Activated T-cell treated with anti-CD3 and anti-CD28 coated beads, Interleukin-2, amount 50 U/mL, for 72 hours (primary cell): ENCODE measurements at regions not wholly inside any gene's neighbourhood (a gene's known extent, or its start where the extent isn't known, plus 50 kb on each side); places are given as distances from the start of the nearest gene placed in this dataset.
"Not testable (repeated sequence)": the region's sequence is repeated elsewhere in the genome, so short reads cannot be mapped to it uniquely, and the experiment has no call there.

Experiments
- ATAC-seq, 2 donors: fragments of 150-1000 bp; cut with Tn5 transposase; replicated peaks in 1 of 2; 2 replicates each; pipeline ENCODE4 v1.10.0; 2021; ENCODE audit warnings: moderate library complexity in 2 of 2, mild to moderate bottlenecking in 1 of 2
- DNase-seq, 2 donors: peaks; one replicate each; pipeline ENCODE4 v3.0.0; 2021 to 2022; ENCODE audit warnings: mixed read lengths in 1 of 2
- H3K27ac Mint-ChIP-seq: one replicate; pipeline ENCODE4 v1.8.0; 2022; ENCODE audit warnings: mild to moderate bottlenecking, moderate library complexity, mixed read lengths
- H3K27me3 Mint-ChIP-seq: one replicate; pipeline ENCODE4 v1.8.0; 2022; ENCODE audit warnings: low read depth, mixed read lengths
- H3K36me3 Mint-ChIP-seq, 2 donors: one replicate each; pipeline ENCODE4 v1.8.0; 2022; ENCODE audit warnings: mixed read lengths in 2 of 2, mild to moderate bottlenecking in 1 of 2; ENCODE audit not compliant: insufficient read depth in 2 of 2
- H3K4me1 Mint-ChIP-seq: one replicate; pipeline ENCODE4 v1.8.0; 2022; ENCODE audit warnings: low read depth, mixed read lengths
- H3K4me3 Mint-ChIP-seq, 2 donors: one replicate each; pipeline ENCODE4 v1.8.0; 2022; ENCODE audit warnings: mild to moderate bottlenecking in 2 of 2, mixed read lengths in 2 of 2, moderate library complexity in 2 of 2
- H3K9me3 Mint-ChIP-seq, 2 donors: one replicate each; pipeline ENCODE4 v1.8.0; 2022; ENCODE audit warnings: mixed read lengths in 2 of 2

GRCh38 chr5:89827960-89828359 lies 581.6 kb downstream of the CETN3 start:
- no peak for DNase-seq
- Mint-ChIP-seq H3K4me1 (no peaks in the 10 kb centered on the region), H3K36me3 (no peaks in the 10 kb centered on the region), H3K27me3 (no peaks in the 10 kb centered on the region), H3K9me3 (peaks cover 3% of the 10 kb centered on the region in 2 donors), H3K27ac (no peak overlapping the region), H3K4me3 (no peak overlapping the region)
- no peak for ATAC-seq

- ATAC-seq (no peak), DNase-seq (no peak)
- no peaks in the 10 kb centered on the region for H3K27me3 Mint-ChIP-seq
- H3K27ac Mint-ChIP-seq = no peak overlapping the region
- H3K4me3 Mint-ChIP-seq = no peak overlapping the region
- no peaks in the 10 kb centered on the region for H3K36me3 Mint-ChIP-seq
- H3K9me3 Mint-ChIP-seq = peaks cover 3% of the 10 kb centered on the region in 2 donors
- H3K4me1 Mint-ChIP-seq = no peaks in the 10 kb centered on the region
These were observed 582.2 kb downstream of the CETN3 start for GRCh38 chr5:89827359-89827758.

GRCh38 chr5:89826938-89827337 lies 582.6 kb downstream of the CETN3 start:
- no peak for DNase-seq
- Mint-ChIP-seq H3K4me3 (no peak overlapping the region), H3K27me3 (no peaks in the 10 kb centered on the region), H3K36me3 (no peaks in the 10 kb centered on the region), H3K9me3 (peaks cover 2 to 3% of the 10 kb centered on the region in 2 donors), H3K27ac (no peak overlapping the region), H3K4me1 (no peaks in the 10 kb centered on the region)
- no peak for ATAC-seq

GRCh38 chr5:89823046-89823445 lies 586.5 kb downstream of the CETN3 start:
- Mint-ChIP-seq H3K27me3 (no peaks in the 10 kb centered on the region), H3K4me3 (no peak overlapping the region), H3K36me3 (no peaks in the 10 kb centered on the region), H3K27ac (no peak overlapping the region), H3K9me3 (peaks cover 2% of the 10 kb centered on the region in 2 donors), H3K4me1 (no peaks in the 10 kb centered on the region)
- ATAC-seq (no peak), DNase-seq (no peak)

- no peak overlapping the region for H3K27ac Mint-ChIP-seq
- DNase-seq = no peak
- no peaks in the 10 kb centered on the region for H3K36me3 Mint-ChIP-seq
- no peak overlapping the region for H3K4me3 Mint-ChIP-seq
- H3K27me3 Mint-ChIP-seq = no peaks in the 10 kb centered on the region
- ATAC-seq = no peak
- H3K9me3 Mint-ChIP-seq = peaks cover 2 to 3% of the 10 kb centered on the region in 2 donors
- H3K4me1 Mint-ChIP-seq = no peaks in the 10 kb centered on the region
These were observed 591.7 kb downstream of the CETN3 start for GRCh38 chr5:89817841-89818240.

- Mint-ChIP-seq H3K27ac (no peak overlapping the region), H3K27me3 (no peaks in the 10 kb centered on the region), H3K36me3 (no peaks in the 10 kb centered on the region), H3K4me1 (no peaks in the 10 kb centered on the region), H3K9me3 (peaks cover 2 to 3% of the 10 kb centered on the region in 2 donors), H3K4me3 (no peak overlapping the region)
- no peak for DNase-seq
- ATAC-seq = no peak
These were observed 593.5 kb downstream of the CETN3 start for GRCh38 chr5:89816038-89816437.

- not testable (repeated sequence) for H3K4me1 Mint-ChIP-seq, H3K36me3 Mint-ChIP-seq, ATAC-seq, H3K27me3 Mint-ChIP-seq, H3K4me3 Mint-ChIP-seq, DNase-seq, H3K27ac Mint-ChIP-seq, H3K9me3 Mint-ChIP-seq
These were observed 608.8 kb downstream of the CETN3 start for GRCh38 chr5:89800735-89801134.

GRCh38 chr5:89794504-89794903 lies 615.1 kb downstream of the CETN3 start:
- ATAC-seq, H3K36me3 Mint-ChIP-seq, H3K27me3 Mint-ChIP-seq, H3K27ac Mint-ChIP-seq, H3K9me3 Mint-ChIP-seq, DNase-seq, H3K4me3 Mint-ChIP-seq, H3K4me1 Mint-ChIP-seq: not testable (repeated sequence)

- not testable (repeated sequence) for H3K27me3 Mint-ChIP-seq, DNase-seq, ATAC-seq, H3K4me3 Mint-ChIP-seq, H3K27ac Mint-ChIP-seq, H3K4me1 Mint-ChIP-seq
- H3K36me3 Mint-ChIP-seq = peaks cover 9 to 10% of the 10 kb centered on the region in 2 donors
- peaks cover 15 to 26% of the 10 kb centered on the region in 2 donors for H3K9me3 Mint-ChIP-seq
These were observed 629.8 kb downstream of the CETN3 start for GRCh38 chr5:89779734-89780133.

- H3K27me3 Mint-ChIP-seq = no peaks in the 10 kb centered on the region
- H3K4me1 Mint-ChIP-seq = no peaks in the 10 kb centered on the region
- peaks cover 7 to 10% of the 10 kb centered on the region in 2 donors for H3K36me3 Mint-ChIP-seq
- no peak overlapping the region for H3K27ac Mint-ChIP-seq
- DNase-seq (no peak), ATAC-seq (no peak)
- H3K9me3 Mint-ChIP-seq = peaks cover 15 to 27% of the 10 kb centered on the region in 2 donors
- H3K4me3 Mint-ChIP-seq = no peak overlapping the region
These were observed 631.8 kb downstream of the CETN3 start for GRCh38 chr5:89777758-89778157.

GRCh38 chr5:89769975-89770374 lies 639.6 kb downstream of the CETN3 start:
- ATAC-seq (no peak), DNase-seq (no peak)
- Mint-ChIP-seq H3K9me3 (peaks cover 2 to 3% of the 10 kb centered on the region in 2 donors), H3K36me3 (no peaks in the 10 kb centered on the region), H3K27ac (no peak overlapping the region), H3K4me3 (no peak overlapping the region), H3K4me1 (no peaks in the 10 kb centered on the region), H3K27me3 (no peaks in the 10 kb centered on the region)

- Mint-ChIP-seq H3K4me1 (no peaks in the 10 kb centered on the region), H3K27ac (no peak overlapping the region), H3K36me3 (no peaks in the 10 kb centered on the region), H3K4me3 (no peak overlapping the region), H3K27me3 (no peaks in the 10 kb centered on the region), H3K9me3 (peaks cover 1 to 4% of the 10 kb centered on the region in 2 donors)
- ATAC-seq (no peak), DNase-seq (no peak)
These were observed 649.8 kb downstream of the CETN3 start for GRCh38 chr5:89759802-89760201.

- no peak for ATAC-seq
- DNase-seq = no peak
- Mint-ChIP-seq H3K27ac (no peak overlapping the region), H3K4me3 (no peak overlapping the region), H3K27me3 (no peaks in the 10 kb centered on the region), H3K9me3 (peaks cover 1 to 4% of the 10 kb centered on the region in 2 donors), H3K4me1 (no peaks in the 10 kb centered on the region), H3K36me3 (no peaks in the 10 kb centered on the region)
These were observed 651.4 kb downstream of the CETN3 start for GRCh38 chr5:89758146-89758545.

- H3K4me1 Mint-ChIP-seq = no peaks in the 10 kb centered on the region
- DNase-seq = no peak
- peaks cover 0 to 4% of the 10 kb centered on the region in 2 donors for H3K9me3 Mint-ChIP-seq
- H3K4me3 Mint-ChIP-seq = no peak overlapping the region
- no peaks in the 10 kb centered on the region for H3K27me3 Mint-ChIP-seq
- no peak overlapping the region for H3K27ac Mint-ChIP-seq
- ATAC-seq = no peak
- no peaks in the 10 kb centered on the region for H3K36me3 Mint-ChIP-seq
These were observed 652.6 kb downstream of the CETN3 start for GRCh38 chr5:89756955-89757354.
